SU-DHL-6 (cell line): ENCODE measurements at regions not wholly inside any gene's neighbourhood (a gene's known extent, or its start where the extent isn't known, plus 50 kb on each side); places are given as distances from the start of the nearest gene placed in this dataset.

Experiments used
- EZH2phosphoT487 ChIP-seq: fragments of 200-600 bp; sonication (generic), shearing (Covaris generic); conservative IDR thresholded peaks from 2 replicates; pipeline ENCODE4 v1.6.1; 2018; ENCODE audit warnings: mild to moderate bottlenecking, antibody characterized with exemption, low read length, moderate library complexity, mixed read lengths
- TF ChIP-seq, protein P1 (sequence below): fragments of 200-600 bp; sonication (generic); IDR thresholded peaks from one replicate; pipeline ENCODE4 v1.5.1; 2017; ENCODE audit warnings: antibody characterized with exemption, mild to moderate bottlenecking, low read length, moderate library complexity; ENCODE audit not compliant: insufficient read depth, poor library complexity, severe bottlenecking

DNA sequence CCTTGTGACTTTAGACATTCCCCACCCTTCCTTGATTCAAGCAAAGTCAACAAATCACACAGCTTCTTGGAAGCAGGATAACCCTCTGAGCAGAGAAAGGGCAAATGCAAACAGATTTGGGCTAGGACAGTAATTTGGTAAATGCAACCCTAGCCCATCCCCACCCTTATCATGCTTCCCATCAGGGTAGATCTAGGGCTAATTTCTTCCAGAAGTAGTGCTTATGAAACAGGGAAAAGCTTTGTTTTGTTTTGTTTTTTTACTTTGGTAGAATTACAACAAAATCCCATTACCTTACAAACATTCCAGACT lies 525.1 kb upstream of the NOX3 start:
- TF ChIP-seq, protein P1, sequence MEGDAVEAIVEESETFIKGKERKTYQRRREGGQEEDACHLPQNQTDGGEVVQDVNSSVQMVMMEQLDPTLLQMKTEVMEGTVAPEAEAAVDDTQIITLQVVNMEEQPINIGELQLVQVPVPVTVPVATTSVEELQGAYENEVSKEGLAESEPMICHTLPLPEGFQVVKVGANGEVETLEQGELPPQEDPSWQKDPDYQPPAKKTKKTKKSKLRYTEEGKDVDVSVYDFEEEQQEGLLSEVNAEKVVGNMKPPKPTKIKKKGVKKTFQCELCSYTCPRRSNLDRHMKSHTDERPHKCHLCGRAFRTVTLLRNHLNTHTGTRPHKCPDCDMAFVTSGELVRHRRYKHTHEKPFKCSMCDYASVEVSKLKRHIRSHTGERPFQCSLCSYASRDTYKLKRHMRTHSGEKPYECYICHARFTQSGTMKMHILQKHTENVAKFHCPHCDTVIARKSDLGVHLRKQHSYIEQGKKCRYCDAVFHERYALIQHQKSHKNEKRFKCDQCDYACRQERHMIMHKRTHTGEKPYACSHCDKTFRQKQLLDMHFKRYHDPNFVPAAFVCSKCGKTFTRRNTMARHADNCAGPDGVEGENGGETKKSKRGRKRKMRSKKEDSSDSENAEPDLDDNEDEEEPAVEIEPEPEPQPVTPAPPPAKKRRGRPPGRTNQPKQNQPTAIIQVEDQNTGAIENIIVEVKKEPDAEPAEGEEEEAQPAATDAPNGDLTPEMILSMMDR = no peak
- TF ChIP-seq EZH2phosphoT487 = no peak
